ENCODE measurements at regions not wholly inside any gene's neighbourhood (a gene's known extent, or its start where the extent isn't known, plus 50 kb on each side); places are given as distances from the start of the nearest gene placed in this dataset.

DNA sequence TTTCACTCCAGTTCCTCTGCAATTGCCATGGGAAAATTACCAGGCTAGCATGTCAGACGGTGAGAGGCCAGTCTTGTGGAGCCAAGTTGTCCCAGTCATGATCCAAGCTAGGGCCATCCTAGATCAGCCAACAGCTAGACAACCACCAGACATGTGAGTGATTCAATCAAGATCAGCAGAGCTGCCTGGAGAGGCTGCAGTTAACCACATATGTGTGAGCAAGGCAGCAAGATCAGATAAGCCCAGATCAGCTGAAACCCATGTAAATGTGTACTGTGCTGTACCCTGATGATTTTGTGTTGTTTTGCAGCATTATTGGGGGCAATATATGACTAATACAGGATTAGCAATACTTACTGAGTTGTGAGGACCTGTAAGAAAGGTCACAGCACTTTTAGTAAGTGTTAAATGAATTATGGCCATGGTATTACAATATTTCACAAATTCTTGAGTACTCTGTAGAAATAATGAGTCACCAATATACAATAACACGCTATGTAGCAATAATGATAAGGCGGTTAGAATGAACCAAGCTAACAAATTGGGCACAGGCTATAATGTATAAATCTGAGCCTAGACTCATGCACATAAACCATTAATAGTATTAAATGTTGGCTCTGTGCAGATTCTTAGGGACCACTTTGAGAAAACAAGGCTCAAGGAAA is 91.4 kb downstream of the SUDS3 start:
- TF ChIP-seq CTCF (IDR thresholded peaks at IDR 0.05) (no peak), POLR2A (IDR thresholded peaks at IDR 0.05) (no peak)
